ENCODE measurements at regions not wholly inside any gene's neighbourhood (a gene's known extent, or its start where the extent isn't known, plus 50 kb on each side); places are given as distances from the start of the nearest gene placed in this dataset.

DNA sequence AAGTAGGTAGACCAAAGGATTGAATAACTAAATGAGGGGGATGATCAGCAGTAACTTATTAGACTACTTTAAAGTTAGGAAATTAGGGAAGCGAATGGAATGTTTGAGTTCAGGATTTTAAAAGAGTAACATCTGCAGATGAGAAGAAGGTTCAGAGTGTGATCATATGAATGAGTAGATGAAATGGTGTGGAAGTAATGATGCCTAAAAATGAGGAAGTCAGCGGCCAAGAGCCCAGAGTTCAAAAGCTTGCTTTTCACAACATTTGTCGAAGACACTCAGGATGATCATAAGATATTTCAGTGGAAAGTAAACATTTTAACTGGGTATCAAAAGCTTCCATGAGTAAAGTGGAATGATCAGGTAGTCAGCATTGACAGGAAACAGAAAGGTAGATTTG, 299.4 kb downstream of the LRRIQ3 start:
- TF ChIP-seq, protein P1, sequence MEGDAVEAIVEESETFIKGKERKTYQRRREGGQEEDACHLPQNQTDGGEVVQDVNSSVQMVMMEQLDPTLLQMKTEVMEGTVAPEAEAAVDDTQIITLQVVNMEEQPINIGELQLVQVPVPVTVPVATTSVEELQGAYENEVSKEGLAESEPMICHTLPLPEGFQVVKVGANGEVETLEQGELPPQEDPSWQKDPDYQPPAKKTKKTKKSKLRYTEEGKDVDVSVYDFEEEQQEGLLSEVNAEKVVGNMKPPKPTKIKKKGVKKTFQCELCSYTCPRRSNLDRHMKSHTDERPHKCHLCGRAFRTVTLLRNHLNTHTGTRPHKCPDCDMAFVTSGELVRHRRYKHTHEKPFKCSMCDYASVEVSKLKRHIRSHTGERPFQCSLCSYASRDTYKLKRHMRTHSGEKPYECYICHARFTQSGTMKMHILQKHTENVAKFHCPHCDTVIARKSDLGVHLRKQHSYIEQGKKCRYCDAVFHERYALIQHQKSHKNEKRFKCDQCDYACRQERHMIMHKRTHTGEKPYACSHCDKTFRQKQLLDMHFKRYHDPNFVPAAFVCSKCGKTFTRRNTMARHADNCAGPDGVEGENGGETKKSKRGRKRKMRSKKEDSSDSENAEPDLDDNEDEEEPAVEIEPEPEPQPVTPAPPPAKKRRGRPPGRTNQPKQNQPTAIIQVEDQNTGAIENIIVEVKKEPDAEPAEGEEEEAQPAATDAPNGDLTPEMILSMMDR (IDR thresholded peaks at IDR 0.05) = no peak
- TF ChIP-seq POLR2AphosphoS5 (IDR thresholded peaks at IDR 0.05) = no peak
- TF ChIP-seq EP300 (IDR thresholded peaks at IDR 0.05) = no peak
- TF ChIP-seq POLR2A (IDR thresholded peaks at IDR 0.05) = no peak
